GM20431 (cell line): ENCODE measurements at regions not wholly inside any gene's neighbourhood (a gene's known extent, or its start where the extent isn't known, plus 50 kb on each side); places are given as distances from the start of the nearest gene placed in this dataset.

ENCODE experiments used
- in situ Hi-C: fragments of 300-500 bp; cut with MseI, MboI; formaldehyde crosslinking; loops from one replicate; pipeline ENCODE4 v1.15.0; 2020; ENCODE audit warnings: low sequenced_read_pairs; ENCODE audit not compliant: unreplicated experiment

DNA sequence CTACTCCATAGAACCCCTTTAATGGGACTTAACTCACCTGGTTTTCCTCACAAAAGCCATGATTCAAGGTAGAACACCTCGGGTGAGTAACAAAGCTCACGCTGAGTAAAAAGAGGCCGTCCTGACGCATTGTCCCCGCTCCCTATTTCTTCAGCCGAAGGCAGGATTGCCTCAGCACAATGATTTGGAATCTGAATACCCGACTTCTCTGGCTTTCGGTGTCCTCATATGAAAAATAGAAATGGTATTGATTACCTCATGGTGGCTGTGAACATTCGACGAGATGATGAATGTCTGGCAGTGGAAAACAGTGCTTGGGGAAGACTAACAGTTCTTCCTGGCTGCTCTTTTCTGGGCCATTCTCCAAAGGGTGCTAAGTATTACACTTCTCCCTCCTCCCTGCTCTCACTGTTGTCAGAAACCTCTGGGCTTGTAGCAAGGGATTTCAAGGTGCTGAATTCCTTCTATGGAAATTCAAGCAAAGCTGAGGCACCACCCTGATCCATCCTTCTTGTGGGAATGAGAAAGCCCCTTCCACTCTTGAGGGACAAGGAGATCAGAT is 148.3 kb downstream of the C1orf94 start:
- in situ Hi-C loops, result no loop called here

GRCh38 chr1:34328281-34328799 is 151.6 kb downstream of the C1orf94 start:
- in situ Hi-C loops, result no loop called here

DNA sequence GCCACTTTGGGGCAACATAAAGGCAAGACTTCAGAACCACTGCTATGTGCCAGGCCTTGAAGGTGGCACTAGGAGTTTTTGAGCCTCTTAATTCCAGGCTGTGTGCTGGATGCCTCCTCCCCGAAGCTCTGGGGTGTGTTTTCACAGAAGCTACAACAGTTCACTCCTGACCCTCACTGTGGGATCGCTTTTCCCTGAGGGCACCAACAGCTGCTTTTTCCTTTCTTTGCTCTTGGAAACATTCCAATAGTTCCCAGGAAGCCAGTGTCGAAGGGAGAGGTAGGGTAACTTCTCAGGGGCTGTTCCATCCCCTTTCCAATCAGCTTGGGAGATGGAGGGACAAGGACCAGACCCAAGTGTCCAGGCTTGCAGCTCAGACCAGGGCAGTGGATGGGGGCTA is 153.4 kb downstream of the C1orf94 start:
- in situ Hi-C loops, result no loop called here

- in situ Hi-C loops, result no loop called here
These were observed 154.6 kb downstream of the C1orf94 start for GRCh38 chr1:34331020-34331926.

GRCh38 chr1:34332996-34333395 is 156.3 kb downstream of the C1orf94 start:
- in situ Hi-C loops, result no loop called here

DNA sequence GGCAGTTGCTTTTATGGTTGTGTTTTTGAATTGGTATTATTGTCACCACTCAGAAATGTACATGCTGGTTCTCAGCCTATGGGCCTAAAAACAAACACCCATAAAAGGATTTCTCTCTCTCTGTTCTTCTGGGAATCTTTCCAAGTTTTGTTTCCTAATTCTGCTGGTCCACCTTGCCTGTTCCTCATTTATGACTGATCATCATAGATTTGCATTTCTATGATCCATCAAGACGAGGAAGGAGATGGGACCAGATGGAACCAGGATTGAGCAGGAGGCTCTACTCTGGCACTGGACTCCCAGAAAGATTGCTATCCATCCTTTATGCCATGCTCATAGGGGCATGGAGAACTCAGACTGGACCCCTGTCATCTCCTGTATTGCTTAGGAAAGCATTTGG is 162.2 kb downstream of the C1orf94 start:
- in situ Hi-C loops, result no loop called here

- in situ Hi-C loops, result no loop called here
These were observed 165.2 kb downstream of the C1orf94 start for GRCh38 chr1:34341896-34342295.

- in situ Hi-C loops, result no loop called here
These were observed 165.6 kb downstream of the C1orf94 start for GRCh38 chr1:34342334-34342733.

GRCh38 chr1:34346128-34346527 is 169.4 kb downstream of the C1orf94 start:
- in situ Hi-C loops, result no loop called here

DNA sequence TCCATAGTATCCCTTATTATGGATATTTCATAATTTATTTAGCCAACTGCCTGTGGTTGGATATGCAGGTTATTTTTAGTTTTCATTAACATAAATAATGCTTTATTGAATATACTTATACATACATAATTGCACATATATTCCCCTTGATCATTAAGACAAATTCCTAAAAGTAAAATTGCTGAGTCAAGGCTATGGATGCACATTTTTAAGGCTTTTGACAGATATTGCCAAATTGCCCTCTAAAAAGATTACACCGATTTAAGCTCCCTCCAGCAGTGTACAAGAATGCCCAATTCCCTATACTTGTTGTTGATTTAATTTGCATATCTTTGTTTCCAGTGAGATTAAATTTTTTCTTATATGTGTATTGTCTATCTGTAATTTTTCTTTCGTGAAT is 176.7 kb downstream of the C1orf94 start:
- in situ Hi-C loops, result no loop called here

DNA sequence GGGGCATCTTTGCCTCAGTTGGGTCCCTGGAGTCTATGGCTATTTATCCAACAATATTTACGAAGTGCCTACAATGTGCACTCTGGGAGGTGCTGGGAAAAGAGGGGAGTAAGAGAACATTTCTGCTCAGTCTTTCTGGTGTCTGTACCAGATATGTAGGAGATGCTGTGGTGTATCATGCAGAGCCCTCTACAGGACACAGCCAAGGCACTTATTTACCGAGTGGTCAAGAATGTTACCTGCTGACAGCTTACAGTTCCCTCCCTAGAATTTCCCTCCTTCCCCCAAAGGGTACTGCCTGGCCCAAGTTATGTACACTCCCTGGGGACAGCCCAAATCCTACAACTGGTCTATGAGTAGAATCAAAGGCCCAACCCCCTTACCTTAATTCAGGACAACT is 177.7 kb downstream of the C1orf94 start:
- in situ Hi-C loops, result no loop called here

- in situ Hi-C loops, result no loop called here
These were observed 180.1 kb downstream of the C1orf94 start for GRCh38 chr1:34356853-34357252.

DNA sequence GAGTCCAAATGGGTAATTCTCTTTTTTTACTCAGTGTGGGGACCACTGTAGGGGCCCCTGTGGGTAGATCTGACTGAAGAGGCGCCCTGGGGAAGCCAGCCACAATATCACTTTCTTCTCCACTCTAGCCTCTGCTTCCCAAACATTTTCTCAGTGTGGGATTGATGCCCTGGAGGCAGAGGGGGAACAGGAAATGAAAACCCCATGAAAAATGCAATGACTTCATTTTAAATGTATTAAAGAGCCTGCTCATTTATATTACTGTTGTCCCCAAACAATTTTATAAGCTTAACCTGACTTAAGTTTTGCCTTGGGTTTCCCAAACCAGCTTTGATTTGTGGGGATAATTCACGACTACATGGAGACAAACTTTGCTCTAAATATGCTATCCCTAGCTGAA is 181.9 kb downstream of the C1orf94 start:
- in situ Hi-C loops, result no loop called here

GRCh38 chr1:34359411-34359810 is 182.7 kb downstream of the C1orf94 start:
- in situ Hi-C loops, result no loop called here

GRCh38 chr1:34360574-34360973 is 183.9 kb downstream of the C1orf94 start:
- in situ Hi-C loops, result no loop called here

- in situ Hi-C loops, result no loop called here
These were observed 184.4 kb downstream of the C1orf94 start for GRCh38 chr1:34361121-34361520.

- in situ Hi-C loops, result no loop called here
These were observed 185.2 kb downstream of the C1orf94 start for GRCh38 chr1:34361781-34362357.

GRCh38 chr1:34362949-34363348 is 186.2 kb downstream of the C1orf94 start:
- in situ Hi-C loops, result no loop called here

GRCh38 chr1:34363447-34363846 is 186.7 kb downstream of the C1orf94 start:
- in situ Hi-C loops, result no loop called here

DNA sequence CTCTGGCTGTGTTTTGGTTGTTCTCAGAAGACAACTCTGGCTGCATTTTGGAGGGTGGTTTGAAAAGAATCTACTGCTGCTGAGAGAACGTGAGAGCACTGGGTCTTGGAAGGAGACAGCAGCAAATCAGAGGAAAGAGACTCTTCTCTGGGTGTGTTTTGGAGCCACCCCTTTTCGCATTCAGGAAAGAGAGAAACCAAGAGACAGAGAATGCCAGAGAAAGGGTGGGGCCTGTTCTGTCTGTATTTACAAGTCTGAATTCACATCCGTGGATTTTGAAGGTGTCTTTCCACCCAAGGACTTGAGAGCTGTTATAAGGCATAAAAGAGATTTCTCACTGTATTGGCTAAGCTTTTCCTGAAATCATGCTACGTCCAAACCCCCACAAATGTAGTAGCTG is 187.2 kb downstream of the C1orf94 start:
- in situ Hi-C loops, result no loop called here

DNA sequence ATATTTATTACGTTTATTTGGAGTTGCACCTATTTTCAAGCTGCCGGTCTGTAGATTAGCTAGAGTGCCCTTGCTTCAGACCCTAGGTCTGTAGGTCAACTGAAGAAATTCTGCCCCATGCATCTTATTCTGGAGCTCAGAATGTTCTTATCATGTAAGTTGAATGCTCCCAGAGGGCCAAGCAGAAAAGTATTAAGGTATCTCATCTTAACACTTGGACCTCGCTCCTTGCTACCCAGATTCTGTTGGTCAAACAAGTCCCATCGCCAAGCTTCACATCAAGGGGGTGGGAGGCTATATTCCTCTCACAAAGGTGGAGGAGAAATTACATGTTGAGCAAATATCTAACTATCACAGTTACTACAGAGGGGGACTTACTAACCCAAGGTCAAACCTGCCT is 187.7 kb downstream of the C1orf94 start:
- in situ Hi-C loops, result no loop called here
